22Rv1 (cell line): ENCODE measurements at regions not wholly inside any gene's neighbourhood (a gene's known extent, or its start where the extent isn't known, plus 50 kb on each side); places are given as distances from the start of the nearest gene placed in this dataset.

Experiments
- CTCF ChIP-seq: fragments of 450-650 bp; IDR thresholded peaks from 2 replicates; pipeline ENCODE4 v1.5.1; 2017; ENCODE audit warnings: mild to moderate bottlenecking
- ZFX ChIP-seq: fragments of 450-650 bp; IDR thresholded peaks from 2 replicates; pipeline ENCODE4 v1.6.1; 2017; ENCODE audit warnings: antibody characterized with exemption, borderline replicate concordance

- TF ChIP-seq CTCF (no peak), ZFX (no peak)
These were observed 85.6 kb downstream of the PTTG1 start for GRCh38 chr5:160507221-160507721.
